Cardiac muscle cell (in vitro differentiated cells and primary cell): ENCODE measurements at regions not wholly inside any gene's neighbourhood (a gene's known extent, or its start where the extent isn't known, plus 50 kb on each side); places are given as distances from the start of the nearest gene placed in this dataset.

ENCODE experiments used
- DNase-seq, 2 donors: peaks; one replicate each; pipeline versions ENCODE4 v3.0.0 to v3.0.0-alpha.2; 2010 to 2017; ENCODE audit warnings: low read depth in 1 of 2, low spot score in 1 of 2
- H3K27ac ChIP-seq: fragments of 200-600 bp; sonication (generic); 2 replicates; pipeline ENCODE4 v1.5.1; 2016
- H3K27me3 ChIP-seq: fragments of 200-600 bp; sonication (generic); 2 replicates; pipeline ENCODE4 v1.6.0; 2016; ENCODE audit warnings: control low read depth
- H3K36me3 ChIP-seq: fragments of 200-600 bp; sonication (generic); 2 replicates; pipeline ENCODE4 v1.5.1; 2016; ENCODE audit warnings: control low read depth
- H3K4me1 ChIP-seq: fragments of 200-600 bp; sonication (generic); 2 replicates; pipeline ENCODE4 v1.8.1; 2017; ENCODE audit warnings: low read depth, mild to moderate bottlenecking, mixed run types
- H3K4me3 ChIP-seq: fragments of 200-600 bp; sonication (generic); 2 replicates; pipeline ENCODE4 v1.5.1; 2016; ENCODE audit warnings: mild to moderate bottlenecking
- H3K9me3 ChIP-seq: fragments of 200-600 bp; sonication (generic); 2 replicates; pipeline ENCODE4 v1.5.1; 2017; ENCODE audit warnings: low read depth, mild to moderate bottlenecking, control low read depth
- TF ChIP-seq, protein P1 (sequence below): IDR thresholded peaks from 2 replicates; pipeline ENCODE4 v1.5.1; 2012; ENCODE audit warnings: low read depth, mild to moderate bottlenecking, low read length

DNA sequence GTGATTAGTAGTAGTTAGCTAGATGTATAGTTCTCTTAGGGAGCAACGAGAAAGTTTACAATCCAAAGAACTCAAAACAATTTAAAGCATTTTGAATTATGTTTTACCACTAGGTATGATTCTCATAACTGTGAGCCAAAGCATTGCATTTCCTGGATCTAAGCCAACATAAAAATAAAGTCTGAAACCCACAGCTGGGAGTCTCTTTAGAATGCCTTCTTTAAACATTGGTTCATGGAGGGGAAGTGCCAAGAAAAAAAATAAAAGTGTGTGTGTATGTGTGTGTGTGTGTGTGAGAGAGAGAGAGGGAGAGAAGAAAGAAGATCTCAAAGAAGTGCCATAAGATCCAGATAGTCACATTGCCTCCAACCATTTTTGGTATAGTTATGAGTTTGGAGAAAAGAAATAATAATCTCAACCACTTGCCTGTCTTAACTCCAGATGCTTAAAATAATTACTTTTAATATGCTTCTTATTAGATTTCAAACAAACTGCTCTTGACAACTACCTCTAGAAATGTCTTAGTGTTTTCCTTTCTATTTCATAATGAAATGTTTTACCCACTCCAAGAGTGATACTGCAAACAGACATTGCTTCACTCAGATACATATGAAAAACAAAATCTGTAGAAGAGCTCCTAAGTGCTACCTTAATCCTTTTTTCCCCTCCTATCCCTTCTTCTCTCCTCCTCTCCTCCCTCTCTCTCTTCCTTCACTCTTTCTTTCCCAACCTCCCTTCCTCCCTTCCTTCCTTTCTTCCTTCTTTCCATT is 554.1 kb downstream of the KCTD12 start:
- TF ChIP-seq, protein P1, sequence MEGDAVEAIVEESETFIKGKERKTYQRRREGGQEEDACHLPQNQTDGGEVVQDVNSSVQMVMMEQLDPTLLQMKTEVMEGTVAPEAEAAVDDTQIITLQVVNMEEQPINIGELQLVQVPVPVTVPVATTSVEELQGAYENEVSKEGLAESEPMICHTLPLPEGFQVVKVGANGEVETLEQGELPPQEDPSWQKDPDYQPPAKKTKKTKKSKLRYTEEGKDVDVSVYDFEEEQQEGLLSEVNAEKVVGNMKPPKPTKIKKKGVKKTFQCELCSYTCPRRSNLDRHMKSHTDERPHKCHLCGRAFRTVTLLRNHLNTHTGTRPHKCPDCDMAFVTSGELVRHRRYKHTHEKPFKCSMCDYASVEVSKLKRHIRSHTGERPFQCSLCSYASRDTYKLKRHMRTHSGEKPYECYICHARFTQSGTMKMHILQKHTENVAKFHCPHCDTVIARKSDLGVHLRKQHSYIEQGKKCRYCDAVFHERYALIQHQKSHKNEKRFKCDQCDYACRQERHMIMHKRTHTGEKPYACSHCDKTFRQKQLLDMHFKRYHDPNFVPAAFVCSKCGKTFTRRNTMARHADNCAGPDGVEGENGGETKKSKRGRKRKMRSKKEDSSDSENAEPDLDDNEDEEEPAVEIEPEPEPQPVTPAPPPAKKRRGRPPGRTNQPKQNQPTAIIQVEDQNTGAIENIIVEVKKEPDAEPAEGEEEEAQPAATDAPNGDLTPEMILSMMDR = no peak
- Histone ChIP-seq H3K27me3 (no peaks in the 10 kb centered on the region), H3K4me1 (peaks cover 4% of the 10 kb centered on the region), H3K36me3 (no peaks in the 10 kb centered on the region), H3K4me3 (no peak overlapping the region), H3K9me3 (no peaks in the 10 kb centered on the region), H3K27ac (no peak overlapping the region)
- peak in 1 of 2 donors; percentile 64 for DNase-seq

DNA sequence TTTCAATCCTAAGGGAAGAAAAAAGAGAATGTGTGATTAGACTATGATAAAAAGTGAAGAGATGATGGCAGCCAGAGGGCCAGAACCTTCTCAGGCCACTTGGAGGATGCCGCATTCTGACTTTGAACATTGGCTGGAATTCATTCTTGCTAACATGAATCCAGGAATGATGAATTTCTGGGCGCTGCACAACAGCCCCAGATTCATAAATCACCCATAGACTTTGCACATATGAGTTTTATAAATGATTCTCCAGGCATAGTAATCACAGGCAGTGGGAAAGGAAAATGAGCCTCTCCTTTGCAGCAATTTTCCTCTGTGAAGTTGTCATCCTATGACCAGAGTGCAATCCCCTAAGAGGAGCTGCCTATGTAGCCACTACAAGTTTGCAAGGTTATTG is 555.4 kb downstream of the KCTD12 start:
- H3K4me1 ChIP-seq = peaks cover 4% of the 10 kb centered on the region
- no peaks in the 10 kb centered on the region for H3K9me3 ChIP-seq
- H3K36me3 ChIP-seq = no peaks in the 10 kb centered on the region
- H3K27me3 ChIP-seq = no peaks in the 10 kb centered on the region
- DNase-seq = no peak
- no peak overlapping the region for H3K4me3 ChIP-seq
- no peak overlapping the region for H3K27ac ChIP-seq
- TF ChIP-seq, protein P1 = no peak

DNA sequence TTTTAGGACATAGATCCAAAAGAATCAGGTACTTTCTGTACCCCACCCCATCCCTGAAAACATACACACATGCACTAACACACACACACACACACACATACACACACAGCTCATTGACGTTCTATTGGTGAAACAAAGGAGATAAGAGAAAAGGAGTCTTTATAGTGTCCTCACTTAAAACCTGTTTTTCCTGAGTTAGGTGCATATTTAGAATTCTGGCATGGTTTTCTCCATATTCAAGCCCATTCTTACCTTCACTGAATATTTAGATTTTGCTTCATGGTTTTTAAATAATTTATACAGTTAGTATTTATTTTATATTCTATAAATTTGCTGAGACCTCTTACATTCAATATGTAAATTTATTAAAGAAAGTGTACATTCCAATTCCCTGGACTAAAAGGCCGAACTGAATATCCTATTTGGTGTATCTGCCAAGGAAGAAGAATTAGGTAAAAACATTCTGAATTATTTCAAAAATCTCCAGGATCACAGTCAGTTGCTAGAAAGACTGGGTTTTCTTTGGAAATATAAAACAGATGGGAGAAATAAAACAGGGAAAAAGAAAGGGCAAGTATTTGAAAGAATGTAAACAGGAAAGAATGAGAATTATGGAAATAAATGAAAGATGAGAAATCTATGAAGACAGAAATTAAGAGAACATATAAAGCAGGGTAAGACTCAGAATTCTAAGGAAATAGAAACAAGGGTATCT is 556.2 kb downstream of the KCTD12 start:
- DNase-seq = no peak
- Histone ChIP-seq H3K27me3 (no peaks in the 10 kb centered on the region), H3K4me1 (peaks cover 4% of the 10 kb centered on the region), H3K9me3 (no peaks in the 10 kb centered on the region), H3K27ac (no peak overlapping the region), H3K4me3 (no peak overlapping the region), H3K36me3 (no peaks in the 10 kb centered on the region)
- TF ChIP-seq, protein P1 = no peak

DNA sequence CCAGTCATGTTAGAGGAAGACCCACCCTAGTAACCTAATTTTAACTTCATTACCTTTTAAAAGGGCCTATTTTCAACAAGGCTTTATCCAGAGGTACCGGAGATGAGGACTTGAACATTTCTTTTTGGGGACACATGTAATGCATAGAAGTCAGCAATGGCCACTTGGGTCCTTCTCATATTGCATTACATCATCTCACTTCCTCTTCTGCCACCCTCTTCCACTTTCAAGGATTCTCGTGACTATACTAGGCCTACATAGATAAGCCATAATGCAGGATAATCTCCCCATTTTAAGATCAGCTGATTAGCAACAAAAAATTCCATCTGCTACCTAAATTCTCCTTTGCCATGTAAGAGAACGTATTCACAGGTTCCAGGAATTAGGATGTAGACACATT is 557.2 kb downstream of the KCTD12 start:
- no peak for DNase-seq
- TF ChIP-seq, protein P1 = no peak
- no peaks in the 10 kb centered on the region for H3K27me3 ChIP-seq
- no peaks in the 10 kb centered on the region for H3K36me3 ChIP-seq
- peaks cover 4% of the 10 kb centered on the region for H3K4me1 ChIP-seq
- no peaks in the 10 kb centered on the region for H3K9me3 ChIP-seq
- no peak overlapping the region for H3K27ac ChIP-seq
- no peak overlapping the region for H3K4me3 ChIP-seq

DNA sequence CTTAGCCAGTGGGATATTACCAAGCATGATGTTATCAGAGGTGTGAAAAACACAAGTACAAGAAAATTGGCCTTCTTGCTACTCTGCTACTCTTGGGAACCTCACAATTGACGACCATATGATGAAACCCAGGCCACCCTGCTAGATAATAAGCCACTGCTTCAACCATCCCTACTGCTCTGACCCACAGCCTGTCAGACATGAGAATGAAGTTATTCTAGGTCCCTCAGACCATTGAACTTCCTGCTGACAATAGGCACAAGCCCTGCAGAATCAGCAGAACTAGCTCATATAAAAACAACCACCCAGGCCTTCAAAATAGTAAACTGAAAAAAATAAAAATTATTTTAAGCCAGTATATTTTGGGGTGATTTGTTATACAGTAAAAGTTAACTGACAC is 559.9 kb downstream of the KCTD12 start:
- TF ChIP-seq, protein P1 = no peak
- Histone ChIP-seq H3K36me3 (no peaks in the 10 kb centered on the region), H3K27me3 (no peaks in the 10 kb centered on the region), H3K4me1 (peaks cover 4% of the 10 kb centered on the region), H3K27ac (no peak overlapping the region), H3K9me3 (no peaks in the 10 kb centered on the region), H3K4me3 (no peak overlapping the region)
- DNase-seq = no peak
